PFSK-1 (cell line): ENCODE measurements at regions not wholly inside any gene's neighbourhood (a gene's known extent, or its start where the extent isn't known, plus 50 kb on each side); places are given as distances from the start of the nearest gene placed in this dataset.

Experiments
- FOXP2 ChIP-seq: optimal IDR thresholded peaks from 2 replicates; pipeline ENCODE3; 2011; ENCODE audit warnings: borderline replicate concordance, control low read depth, inconsistent platforms; ENCODE audit not compliant: insufficient read depth; ENCODE audit errors: extremely low read length, extremely low read depth
- POLR2AphosphoS5 ChIP-seq: IDR thresholded peaks from 2 replicates; pipeline ENCODE4 v1.6.1; 2012; ENCODE audit warnings: low read depth, mild to moderate bottlenecking, control low read depth, low read length, moderate library complexity
- REST ChIP-seq, 2 experiments: IDR thresholded peaks; 2 replicates each; pipeline versions ENCODE4 v1.6.1 to v1.8.0; 2011 to 2012; ENCODE audit warnings: low read depth in 2 of 2, low read length in 2 of 2, control low read depth in 1 of 2, inconsistent platforms in 1 of 2, mild to moderate bottlenecking in 1 of 2, moderate library complexity in 1 of 2; ENCODE audit not compliant: insufficient read depth in 1 of 2
- SIN3A ChIP-seq: IDR thresholded peaks from 2 replicates; pipeline ENCODE4 v1.6.1; 2012; ENCODE audit warnings: mild to moderate bottlenecking, low read length, moderate library complexity, borderline replicate concordance; ENCODE audit not compliant: insufficient read depth

- no peak for TF ChIP-seq SIN3A
- no peak for TF ChIP-seq FOXP2
- TF ChIP-seq REST (IDR thresholded peaks at IDR 0.05; ENCODE audit: insufficient read depth in 1 of 2, low read depth in 2 of 2, low read length in 2 of 2): no peak
- TF ChIP-seq POLR2AphosphoS5: no peak
Measured at GRCh38 chr9:107591781-107592180, 102.2 kb upstream of the KLF4 start.
